ENCODE measurements at regions not wholly inside any gene's neighbourhood (a gene's known extent, or its start where the extent isn't known, plus 50 kb on each side); places are given as distances from the start of the nearest gene placed in this dataset.

DNA sequence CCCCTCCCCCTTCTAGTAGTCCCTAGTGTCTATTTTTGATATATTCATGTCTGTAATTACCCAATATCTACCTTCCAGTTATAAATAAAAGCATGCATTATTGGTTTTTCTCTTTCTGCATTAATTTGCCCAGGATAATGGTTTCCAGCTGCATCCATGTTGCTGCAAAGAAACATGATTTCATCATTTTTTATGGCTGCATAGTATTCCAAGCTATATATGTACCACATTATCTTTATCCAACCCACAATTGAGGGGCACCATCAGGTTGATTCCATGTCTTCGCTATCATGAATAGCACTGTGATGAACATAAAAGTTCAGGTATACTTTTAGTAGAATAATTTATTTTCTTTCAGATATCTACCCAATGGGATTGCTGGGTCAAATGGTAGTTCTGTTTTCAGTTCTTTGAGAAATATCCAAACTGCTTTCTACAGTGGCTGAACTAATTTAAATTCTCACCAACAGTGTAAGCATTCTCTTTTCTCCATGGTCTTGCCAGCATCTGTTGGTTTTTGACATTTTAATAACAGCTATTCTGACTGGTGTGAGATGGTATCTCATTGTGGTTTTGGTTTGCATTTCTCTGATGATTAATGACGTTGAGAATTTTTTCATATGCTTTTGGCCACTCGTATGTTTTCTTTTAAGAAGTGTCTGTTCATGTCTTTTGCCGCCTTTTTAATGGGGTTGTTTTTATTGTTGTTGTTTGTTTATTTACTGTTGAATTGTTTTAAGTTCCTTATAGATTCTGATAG lies 746.1 kb upstream of the MEF2C start:
- Histone ChIP-seq H3K27me3 (ENCODE audit: control insufficient read depth in 2 of 2, insufficient read depth in 2 of 2, low read length in 2 of 2) (no peaks in the 10 kb centered on the region), H4K20me1 (replicated peaks; ENCODE audit: control insufficient read depth, extremely low read depth, insufficient read depth, low read length) (no peaks in the 10 kb centered on the region), H3K79me2 (ENCODE audit: control insufficient read depth, insufficient read depth, low read length) (no peaks in the 10 kb centered on the region), H3K4me3 (replicated peaks in 1 of 3; ENCODE audit: insufficient read depth in 1 of 3, low read depth in 1 of 3, low read length in 3 of 3) (no peak overlapping the region), H2AFZ (ENCODE audit: low read depth, low read length) (no peak overlapping the region), H3K9me1 (replicated peaks; ENCODE audit: control insufficient read depth, extremely low read depth, insufficient read depth, low read length) (no peaks in the 10 kb centered on the region), H3K36me3 (ENCODE audit: control insufficient read depth in 2 of 2, extremely low read depth in 1 of 2, insufficient read depth in 2 of 2, low read length in 2 of 2) (no peaks in the 10 kb centered on the region), H3K27ac (ENCODE audit: insufficient read depth, low read depth, low read length) (no peak overlapping the region), H3K9me3 (replicated peaks; ENCODE audit: control insufficient read depth, insufficient read depth, low read length) (no peaks in the 10 kb centered on the region), H3K9ac (replicated peaks; ENCODE audit: extremely low read depth, insufficient read depth, low read length) (no peak overlapping the region), H3K4me1 (ENCODE audit: control insufficient read depth, extremely low read depth, insufficient read depth, low read length) (no peaks in the 10 kb centered on the region), H3K4me2 (ENCODE audit: insufficient read depth, low read length) (no peak overlapping the region)
- no peak for FAIRE-seq
- intact Hi-C loops (cut with micrococcal nuclease), result no loop called here
- CTCF ChIA-PET, result no interaction called here
- no peak for DNase-seq (ENCODE audit: low read depth, low spot score)
- dilution Hi-C loops (cut with MboI; ENCODE audit: extremely low pct_ligation_motif_present, low sequenced_read_pairs), result no loop called here
- no TSS peak for BruUV-seq (replicated peaks)
- TF ChIP-seq, protein P1, sequence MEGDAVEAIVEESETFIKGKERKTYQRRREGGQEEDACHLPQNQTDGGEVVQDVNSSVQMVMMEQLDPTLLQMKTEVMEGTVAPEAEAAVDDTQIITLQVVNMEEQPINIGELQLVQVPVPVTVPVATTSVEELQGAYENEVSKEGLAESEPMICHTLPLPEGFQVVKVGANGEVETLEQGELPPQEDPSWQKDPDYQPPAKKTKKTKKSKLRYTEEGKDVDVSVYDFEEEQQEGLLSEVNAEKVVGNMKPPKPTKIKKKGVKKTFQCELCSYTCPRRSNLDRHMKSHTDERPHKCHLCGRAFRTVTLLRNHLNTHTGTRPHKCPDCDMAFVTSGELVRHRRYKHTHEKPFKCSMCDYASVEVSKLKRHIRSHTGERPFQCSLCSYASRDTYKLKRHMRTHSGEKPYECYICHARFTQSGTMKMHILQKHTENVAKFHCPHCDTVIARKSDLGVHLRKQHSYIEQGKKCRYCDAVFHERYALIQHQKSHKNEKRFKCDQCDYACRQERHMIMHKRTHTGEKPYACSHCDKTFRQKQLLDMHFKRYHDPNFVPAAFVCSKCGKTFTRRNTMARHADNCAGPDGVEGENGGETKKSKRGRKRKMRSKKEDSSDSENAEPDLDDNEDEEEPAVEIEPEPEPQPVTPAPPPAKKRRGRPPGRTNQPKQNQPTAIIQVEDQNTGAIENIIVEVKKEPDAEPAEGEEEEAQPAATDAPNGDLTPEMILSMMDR (IDR thresholded peaks at IDR 0.05; ENCODE audit: extremely low read depth in 1 of 2, insufficient read depth in 1 of 2, low read depth in 1 of 2, low read length in 2 of 2), result no peak
- TF ChIP-seq MYC (IDR thresholded peaks at IDR 0.05; ENCODE audit: low read depth, low read length) (no peak), JUN (IDR thresholded peaks at IDR 0.05; ENCODE audit: borderline replicate concordance, insufficient read depth, insufficient read length, low read depth) (no peak), FOS (IDR thresholded peaks at IDR 0.05; ENCODE audit: borderline replicate concordance, insufficient read depth, low read length) (no peak), POLR2A (IDR thresholded peaks at IDR 0.05; ENCODE audit: low read depth, low read length) (no peak), EZH2 (IDR thresholded peaks at IDR 0.05; ENCODE audit: borderline replicate concordance, low read depth, low read length, severe bottlenecking) (no peak), POLR2AphosphoS5 (IDR thresholded peaks at IDR 0.05; ENCODE audit: insufficient read depth, low read depth, low read length) (no peak), GATA2 (IDR thresholded peaks at IDR 0.05; ENCODE audit: insufficient read depth, insufficient read length, low read depth, low read length) (no peak)
- TF ChIP-seq, protein P2, sequence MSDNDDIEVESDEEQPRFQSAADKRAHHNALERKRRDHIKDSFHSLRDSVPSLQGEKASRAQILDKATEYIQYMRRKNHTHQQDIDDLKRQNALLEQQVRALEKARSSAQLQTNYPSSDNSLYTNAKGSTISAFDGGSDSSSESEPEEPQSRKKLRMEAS (IDR thresholded peaks at IDR 0.05; ENCODE audit: insufficient read depth, insufficient read length), result no peak
- POLR2A ChIA-PET, result no interaction called here

Measured in endothelial cell of umbilical vein (primary cell).